GM19328 (cell line): ENCODE measurements at regions not wholly inside any gene's neighbourhood (a gene's known extent, or its start where the extent isn't known, plus 50 kb on each side); places are given as distances from the start of the nearest gene placed in this dataset.

Experiments used
- ATAC-seq: cut with Tn5 transposase; IDR thresholded peaks from one replicate; pipeline ENCODE4 v1.9.1; 2021; ENCODE audit warnings: mild to moderate bottlenecking, moderate library complexity; ENCODE audit not compliant: unreplicated experiment

GRCh38 chr4:155522201-155522600, 144.4 kb upstream of the GUCY1A1 start:
- no peak for ATAC-seq

DNA sequence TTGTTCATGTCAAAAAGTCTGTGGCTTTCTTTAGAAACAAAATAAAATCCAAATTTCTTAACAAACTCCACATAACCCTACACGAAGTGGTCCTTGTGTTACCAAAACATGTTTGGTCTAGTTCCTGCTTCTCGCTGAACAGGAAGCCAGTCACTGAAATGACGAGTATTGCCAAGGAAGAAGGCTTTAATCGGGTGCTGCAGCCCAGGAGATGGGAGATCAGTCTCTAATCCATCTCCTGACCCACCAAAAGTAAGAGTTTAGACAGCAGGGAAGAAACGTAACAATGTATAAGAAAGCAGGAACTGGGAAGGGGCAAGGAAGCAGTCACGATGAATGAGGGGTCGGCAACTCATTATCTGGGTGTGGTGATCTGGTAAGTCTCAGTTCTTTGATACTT, 144.6 kb upstream of the MAP9 start:
- ATAC-seq: no peak

DNA sequence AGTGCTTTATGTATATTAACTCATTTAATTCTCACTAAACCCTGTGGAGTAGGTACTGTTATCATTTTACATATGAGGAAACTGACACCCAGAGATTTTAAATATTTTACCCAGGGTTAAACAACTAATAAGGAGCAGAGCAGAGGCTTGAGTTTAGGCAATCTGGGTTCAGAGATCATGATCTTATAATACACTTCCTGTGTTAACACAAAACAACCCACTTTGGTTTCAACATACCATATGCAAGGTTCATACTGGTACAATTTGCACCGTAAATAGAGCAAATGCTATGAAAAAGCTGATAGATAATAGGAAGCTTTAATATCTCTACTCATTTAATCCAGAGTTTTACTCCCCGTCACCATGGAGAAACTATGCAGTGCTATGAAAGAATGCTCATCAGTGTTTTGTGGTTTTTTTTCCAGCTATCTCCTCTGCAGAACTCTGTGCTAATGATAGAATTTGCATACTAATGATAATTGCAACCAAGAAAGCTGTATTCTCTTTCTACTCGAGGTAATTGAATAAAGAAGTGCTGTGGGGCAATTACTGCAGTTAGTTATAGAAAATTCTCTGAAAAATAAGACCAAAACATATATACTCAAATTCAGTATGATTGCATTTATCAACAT, 138.8 kb upstream of the MAP9 start:
- no peak for ATAC-seq

DNA sequence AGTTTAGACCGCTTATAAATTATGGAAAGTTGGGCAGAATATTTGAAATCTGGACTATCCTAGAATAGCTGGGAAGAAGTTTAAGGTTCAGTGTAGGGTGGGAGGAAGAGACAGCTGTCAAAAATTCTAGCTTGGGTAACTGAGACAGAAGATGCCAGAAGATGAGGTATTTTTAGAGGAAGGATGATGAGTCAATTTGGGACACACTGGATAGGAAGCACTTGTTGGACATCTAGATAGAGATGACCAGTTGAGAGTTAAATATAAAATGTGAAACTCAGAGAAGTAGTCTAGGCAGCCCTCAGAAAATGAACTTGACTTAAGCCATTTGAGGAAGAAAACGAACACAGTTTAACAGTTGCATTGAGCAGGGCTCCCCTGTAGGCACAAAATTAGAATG, 137.9 kb upstream of the MAP9 start:
- no peak for ATAC-seq

- no peak for ATAC-seq
Observed at GRCh38 chr4:155512817-155513216, 136.1 kb upstream of the MAP9 start.

DNA sequence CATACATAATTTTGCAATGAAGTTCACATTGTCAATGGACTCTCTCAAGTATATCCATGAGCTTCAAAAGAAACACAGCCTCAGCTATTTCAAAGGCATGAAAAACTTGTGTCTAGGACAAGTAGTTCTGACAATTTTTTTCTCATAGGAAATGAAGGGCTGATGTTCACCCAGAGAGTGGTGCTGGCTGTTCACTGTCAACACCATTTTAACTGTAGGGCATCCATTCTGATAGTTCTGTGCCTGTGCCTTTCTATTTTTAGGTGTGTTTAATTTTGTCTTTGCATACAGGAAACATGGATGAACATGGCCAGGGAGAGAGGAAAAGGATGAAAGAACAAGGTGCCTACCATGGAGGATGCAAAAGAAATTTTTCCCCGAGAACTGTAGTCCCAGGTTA, 135.3 kb upstream of the MAP9 start:
- no peak for ATAC-seq

- ATAC-seq: no peak
Observed at GRCh38 chr4:155510771-155511170, 134.0 kb upstream of the MAP9 start.

GRCh38 chr4:155509555-155509954, 132.8 kb upstream of the MAP9 start:
- no peak for ATAC-seq

DNA sequence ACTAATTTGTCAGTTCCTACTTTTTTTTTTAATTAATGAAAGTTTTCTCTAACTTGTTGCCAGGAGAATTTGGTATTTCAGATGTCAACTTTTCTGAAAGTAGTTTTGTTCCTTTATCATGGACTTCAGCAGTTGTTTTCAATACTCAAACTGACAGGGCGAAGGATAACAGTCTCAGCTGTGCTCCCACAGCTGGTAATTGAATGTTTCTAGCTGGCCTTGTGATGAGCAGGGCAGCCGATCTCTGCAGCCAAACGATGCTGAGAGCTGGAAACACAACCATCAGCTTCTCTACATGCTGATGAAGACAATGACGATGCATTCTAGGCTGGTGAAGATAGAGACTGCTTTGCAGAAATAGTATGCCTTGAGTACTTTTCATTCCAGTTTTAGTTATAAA, 130.0 kb upstream of the MAP9 start:
- ATAC-seq: no peak

DNA sequence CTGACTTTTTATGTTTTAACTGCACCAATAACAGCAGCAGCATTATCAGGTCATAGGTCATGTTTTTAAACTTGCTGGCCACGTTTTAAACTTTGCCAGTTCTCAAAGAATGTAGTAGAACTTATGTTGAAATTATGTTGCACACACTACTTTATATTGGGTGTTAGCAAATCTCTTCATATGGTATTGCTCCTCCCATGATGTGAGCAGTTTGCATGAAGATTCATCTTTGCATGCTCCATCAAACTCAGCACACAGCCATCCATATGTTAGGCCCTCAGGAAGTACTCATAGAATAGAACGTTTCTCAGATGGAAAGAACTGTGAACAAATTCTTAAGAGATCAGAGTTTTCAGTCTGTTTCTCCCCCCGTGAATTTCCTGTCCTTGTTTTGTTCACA, 128.6 kb upstream of the MAP9 start:
- no peak for ATAC-seq

DNA sequence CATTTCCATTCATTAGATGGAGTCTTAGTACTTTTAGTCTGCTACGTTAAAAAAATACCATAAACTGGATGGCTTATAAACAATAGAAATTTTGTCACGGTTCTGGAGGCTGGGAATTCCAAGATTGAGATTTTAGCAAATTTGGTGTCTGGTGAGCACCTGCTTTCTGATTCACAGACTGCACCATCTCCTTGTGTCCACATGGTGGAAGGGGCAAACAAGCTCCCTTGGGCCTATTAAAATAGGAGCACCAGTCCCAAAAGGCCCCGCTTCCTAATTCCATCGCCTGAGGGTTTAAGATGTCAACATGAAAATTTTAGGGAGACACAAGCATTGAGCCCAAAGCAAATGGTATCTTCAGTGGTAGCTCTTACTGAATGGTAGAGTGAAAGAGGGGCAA, 120.5 kb upstream of the MAP9 start:
- no peak for ATAC-seq

DNA sequence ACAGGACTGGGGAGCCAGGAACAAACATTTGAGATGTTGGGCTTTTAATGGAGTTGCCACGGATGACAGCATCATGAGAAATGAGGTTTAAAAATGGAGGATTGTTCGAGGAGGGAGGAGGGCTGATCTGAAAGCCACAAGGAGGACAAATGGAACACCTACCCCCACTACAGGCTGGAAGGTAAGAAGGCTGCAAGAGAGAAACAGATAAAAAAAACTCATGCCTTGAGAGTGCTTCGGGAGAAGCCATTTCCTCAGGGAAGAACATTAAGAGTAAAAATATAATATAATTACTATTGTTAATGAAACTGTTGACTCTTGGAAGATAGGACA, 119.5 kb upstream of the MAP9 start:
- no peak for ATAC-seq

DNA sequence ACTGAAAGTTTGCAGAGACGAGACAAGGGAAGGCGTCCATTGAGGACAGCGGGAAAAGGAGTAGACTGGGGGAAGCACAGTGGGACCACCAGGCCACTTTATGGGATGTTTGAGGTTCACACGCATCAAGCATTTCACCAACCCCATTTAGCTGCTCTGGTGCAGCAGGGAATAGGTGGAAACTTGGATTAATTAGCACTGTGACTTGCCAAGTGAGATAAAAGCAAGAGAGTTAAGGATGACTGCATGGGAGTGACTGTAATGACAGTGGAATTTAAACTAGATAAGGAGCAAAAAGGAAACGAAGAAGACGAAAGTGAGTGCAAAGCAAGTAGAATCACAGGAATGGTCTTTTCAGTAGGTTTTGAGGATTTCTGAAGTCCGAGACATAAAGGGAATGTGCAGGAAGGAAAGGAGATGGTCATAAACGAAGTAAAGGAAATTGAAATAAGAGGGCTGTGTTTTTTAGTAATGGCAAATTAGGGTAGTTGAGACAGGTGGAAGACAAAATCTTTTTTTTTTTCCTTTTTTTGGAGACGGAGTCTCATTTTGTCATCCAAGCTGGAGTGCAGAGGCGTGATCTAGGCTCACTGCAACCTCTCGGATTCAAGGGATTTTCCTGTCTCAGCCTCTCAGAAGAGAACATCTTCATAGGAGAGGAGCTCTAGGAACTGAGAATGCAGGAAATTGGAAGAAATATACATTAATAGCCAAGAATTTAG, 119.0 kb upstream of the MAP9 start:
- no peak for ATAC-seq

DNA sequence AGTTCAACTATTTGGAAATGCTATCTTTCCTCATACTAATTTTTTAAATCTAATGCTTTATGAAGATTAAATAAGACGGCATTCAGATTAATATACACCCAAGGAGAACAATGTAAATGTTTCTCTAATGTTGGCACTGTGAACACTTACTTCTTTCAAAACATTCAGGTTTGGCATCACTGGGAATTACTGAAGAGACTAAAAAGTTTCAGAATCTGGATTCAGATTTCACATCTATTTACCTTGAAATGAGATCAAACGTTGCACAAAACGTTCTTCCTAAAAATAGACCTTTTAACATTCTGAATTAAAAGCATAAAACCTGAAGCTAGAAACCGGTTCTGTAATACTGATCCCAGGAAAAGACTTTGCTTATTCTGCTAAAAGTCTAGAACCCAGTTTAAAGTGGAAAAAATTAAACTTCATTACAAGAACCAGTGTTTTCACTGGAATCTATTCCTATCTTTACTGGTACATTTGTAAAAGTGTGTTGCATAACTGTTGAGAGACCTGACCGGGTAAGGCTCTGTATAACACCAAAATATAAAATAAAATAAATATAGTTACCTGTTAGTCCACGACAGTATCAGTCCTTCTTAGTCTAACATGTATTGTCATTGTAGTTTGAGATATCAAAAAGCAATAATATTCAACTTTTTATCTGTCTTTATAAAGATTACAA, 117.4 kb upstream of the MAP9 start:
- ATAC-seq: no peak

DNA sequence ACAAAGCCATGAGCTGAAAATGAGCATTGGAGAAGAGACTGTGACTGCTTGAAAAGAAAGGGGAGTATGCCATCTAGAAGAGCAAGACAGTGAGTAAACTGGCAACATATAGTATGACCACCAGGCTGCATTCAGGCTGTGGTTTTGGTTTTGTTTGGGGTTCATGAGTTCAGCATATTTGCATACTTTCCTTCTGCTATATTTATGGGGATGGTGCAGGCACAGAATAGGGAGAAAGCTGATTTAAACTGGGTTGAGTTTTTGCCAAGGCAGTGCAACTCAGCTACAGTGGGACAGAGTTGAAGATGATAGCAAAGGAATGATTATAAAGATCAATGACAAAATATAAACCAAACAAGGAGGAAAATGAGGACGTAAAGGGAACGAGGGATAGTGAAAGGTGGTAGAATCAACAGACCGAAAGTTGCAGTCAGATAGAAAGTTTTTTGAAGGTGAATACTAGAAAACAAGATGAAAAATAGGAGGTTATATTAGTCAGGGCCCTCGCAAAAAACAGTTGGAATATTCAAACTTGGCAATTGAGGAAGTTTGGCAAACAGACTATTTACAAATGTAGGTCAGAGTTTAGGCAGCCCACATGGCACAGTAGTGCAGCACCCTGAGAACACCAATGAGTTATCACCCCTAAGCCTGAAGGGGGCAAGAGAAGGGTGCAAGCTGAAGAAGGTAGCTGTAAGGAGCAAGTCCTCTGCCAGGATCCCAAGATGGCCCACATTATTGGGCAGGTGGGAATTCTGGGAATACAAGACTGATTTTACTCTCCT, 114.8 kb upstream of the MAP9 start:
- peak; percentile 97 for ATAC-seq

GRCh38 chr4:155489271-155489670, 112.5 kb upstream of the MAP9 start:
- ATAC-seq: no peak

DNA sequence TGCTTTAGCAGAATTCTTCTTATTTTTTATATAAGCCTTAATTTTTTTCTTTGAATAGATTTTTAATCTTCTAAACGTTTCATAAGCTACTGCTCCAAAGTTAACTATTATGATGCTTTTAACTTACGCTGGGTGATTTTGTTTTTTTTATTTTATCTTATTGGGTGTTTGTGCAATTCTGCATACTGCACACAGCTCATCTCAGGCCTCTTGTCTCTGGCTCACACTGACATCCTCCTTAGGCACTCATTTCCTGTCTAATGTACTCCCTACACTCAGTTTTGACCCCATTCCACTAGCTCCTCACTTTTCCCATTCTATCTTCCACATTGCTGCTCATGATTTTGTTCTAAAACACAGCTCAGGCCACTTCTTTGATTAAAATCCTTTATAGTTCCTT, 111.9 kb upstream of the MAP9 start:
- ATAC-seq: no peak

GRCh38 chr4:155487210-155487609, 110.4 kb upstream of the MAP9 start:
- ATAC-seq: no peak

DNA sequence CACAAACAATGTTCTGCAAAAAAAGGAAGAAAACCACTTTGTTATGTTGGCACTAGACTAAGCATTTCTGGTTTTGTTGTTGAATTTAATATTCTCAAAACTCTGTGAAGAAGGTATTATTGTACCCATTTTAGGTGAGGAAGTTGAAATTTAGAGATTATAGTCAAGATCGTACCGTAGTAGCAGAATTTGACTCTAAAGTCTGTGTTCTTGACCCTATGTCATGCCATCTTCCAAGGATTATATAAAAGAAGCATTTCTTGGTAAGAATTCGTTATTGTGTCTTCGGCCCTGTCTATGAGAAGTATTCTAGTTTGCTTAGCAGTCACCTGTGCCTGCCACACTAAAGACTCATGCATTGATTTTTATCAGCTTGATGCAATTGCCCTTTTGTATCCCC, 104.4 kb upstream of the MAP9 start:
- ATAC-seq: no peak

GRCh38 chr4:155479835-155480234, 103.1 kb upstream of the MAP9 start:
- no peak for ATAC-seq

DNA sequence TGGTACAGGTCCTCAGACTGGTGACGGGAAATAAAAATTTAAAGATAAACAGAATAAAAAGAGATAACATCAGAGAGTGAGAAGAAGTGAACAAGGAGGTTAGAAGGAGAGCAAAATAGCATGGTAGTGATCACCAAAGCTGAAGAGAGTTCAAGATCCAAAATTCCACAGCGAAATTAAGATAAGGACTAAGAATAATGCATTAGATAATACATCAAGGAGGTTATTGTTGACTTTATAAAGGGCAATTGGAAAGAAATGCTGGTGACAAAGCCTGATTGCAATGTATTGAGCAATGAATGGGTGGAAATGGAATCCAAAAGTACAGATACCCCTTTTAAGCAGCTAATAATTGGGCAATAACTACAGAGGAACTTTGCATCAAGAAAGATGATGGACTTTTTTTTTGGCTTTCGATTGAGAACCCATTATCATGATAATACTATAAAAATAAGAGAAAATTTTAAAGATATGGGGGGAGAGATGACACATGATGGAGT, 101.6 kb upstream of the MAP9 start:
- no peak for ATAC-seq

DNA sequence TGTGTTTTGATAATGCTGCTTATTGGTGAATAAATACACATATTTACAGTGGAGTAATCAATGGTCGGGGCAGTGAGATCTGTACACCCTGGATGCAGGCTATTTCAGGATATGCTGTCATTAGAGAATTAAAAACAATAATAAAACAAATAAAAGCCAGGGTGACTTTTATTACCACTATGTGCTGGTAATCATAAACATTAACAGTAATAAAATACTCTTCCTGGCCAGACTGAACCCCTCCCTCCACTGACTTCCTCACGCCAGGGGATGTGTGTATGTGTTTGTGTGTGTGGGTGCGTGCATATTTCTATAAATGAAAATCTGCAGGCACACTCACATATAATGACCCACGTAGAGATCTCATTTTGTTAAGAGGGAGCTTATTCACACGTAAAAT, 98.0 kb upstream of the MAP9 start:
- ATAC-seq: no peak
